IPS-18c (cell line): ENCODE measurements at regions not wholly inside any gene's neighbourhood (a gene's known extent, or its start where the extent isn't known, plus 50 kb on each side); places are given as distances from the start of the nearest gene placed in this dataset.
"Not testable (repeated sequence)": the region's sequence is repeated elsewhere in the genome, so short reads cannot be mapped to it uniquely, and the experiment has no call there.

Experiments used
- H3K4me3 ChIP-seq: 2 replicates; pipeline ENCODE4 v1.7.0; 2013; ENCODE audit warnings: low read depth, mild to moderate bottlenecking, low read length, moderate library complexity; ENCODE audit not compliant: insufficient read depth
- H3K9me3 ChIP-seq: one replicate; pipeline ENCODE4 v1.6.1; 2013; ENCODE audit warnings: mild to moderate bottlenecking, low read length, moderate library complexity; ENCODE audit not compliant: control insufficient read depth, insufficient read depth

GRCh38 chr2:77807531-77808215 is 285.5 kb upstream of the LRRTM4 start:
- H3K9me3 ChIP-seq = no peaks in the 10 kb centered on the region
- H3K4me3 ChIP-seq = no peak overlapping the region

GRCh38 chr2:77808599-77808998 is 286.4 kb upstream of the LRRTM4 start:
- H3K9me3 ChIP-seq = no peaks in the 10 kb centered on the region
- H3K4me3 ChIP-seq = no peak overlapping the region

GRCh38 chr2:77813599-77813998 is 291.4 kb upstream of the LRRTM4 start:
- no peaks in the 10 kb centered on the region for H3K9me3 ChIP-seq
- H3K4me3 ChIP-seq = no peak overlapping the region

GRCh38 chr2:77816618-77817017 is 294.4 kb upstream of the LRRTM4 start:
- no peak overlapping the region for H3K4me3 ChIP-seq
- no peaks in the 10 kb centered on the region for H3K9me3 ChIP-seq

GRCh38 chr2:77818186-77818585 is 296.0 kb upstream of the LRRTM4 start:
- no peaks in the 10 kb centered on the region for H3K9me3 ChIP-seq
- no peak overlapping the region for H3K4me3 ChIP-seq

GRCh38 chr2:77823028-77823427 is 300.9 kb upstream of the LRRTM4 start:
- H3K9me3 ChIP-seq = no peaks in the 10 kb centered on the region
- no peak overlapping the region for H3K4me3 ChIP-seq

- Histone ChIP-seq H3K9me3 (peaks cover 5% of the 10 kb centered on the region), H3K4me3 (no peak overlapping the region)
Measured at GRCh38 chr2:77831060-77831459, 308.9 kb upstream of the LRRTM4 start.

- Histone ChIP-seq H3K4me3 (no peak overlapping the region), H3K9me3 (peaks cover 5% of the 10 kb centered on the region)
Measured at GRCh38 chr2:77831471-77831870, 309.3 kb upstream of the LRRTM4 start.

- H3K9me3 ChIP-seq = peaks cover 5% of the 10 kb centered on the region
- no peak overlapping the region for H3K4me3 ChIP-seq
Measured at GRCh38 chr2:77831898-77832297, 309.7 kb upstream of the LRRTM4 start.

- Histone ChIP-seq H3K9me3 (peaks cover 5% of the 10 kb centered on the region), H3K4me3 (no peak overlapping the region)
Measured at GRCh38 chr2:77834360-77835002, 312.3 kb upstream of the LRRTM4 start.

- H3K4me3 ChIP-seq = no peak overlapping the region
- H3K9me3 ChIP-seq = peaks cover 5% of the 10 kb centered on the region
Measured at GRCh38 chr2:77838441-77838840, 316.3 kb upstream of the LRRTM4 start.

- H3K4me3 ChIP-seq = no peak overlapping the region
- H3K9me3 ChIP-seq = peaks cover 5% of the 10 kb centered on the region
Measured at GRCh38 chr2:77839102-77839501, 316.9 kb upstream of the LRRTM4 start.

- no peaks in the 10 kb centered on the region for H3K9me3 ChIP-seq
- H3K4me3 ChIP-seq = no peak overlapping the region
Measured at GRCh38 chr2:77862120-77862519, 339.9 kb upstream of the LRRTM4 start.

- Histone ChIP-seq H3K4me3 (no peak overlapping the region), H3K9me3 (no peaks in the 10 kb centered on the region)
Measured at GRCh38 chr2:77864426-77864825, 342.2 kb upstream of the LRRTM4 start.

GRCh38 chr2:77866661-77867060 is 344.5 kb upstream of the LRRTM4 start:
- no peak overlapping the region for H3K4me3 ChIP-seq
- H3K9me3 ChIP-seq = no peaks in the 10 kb centered on the region

GRCh38 chr2:77867146-77867545 is 345.0 kb upstream of the LRRTM4 start:
- H3K9me3 ChIP-seq = no peaks in the 10 kb centered on the region
- H3K4me3 ChIP-seq = no peak overlapping the region

- H3K4me3 ChIP-seq = no peak overlapping the region
- H3K9me3 ChIP-seq = no peaks in the 10 kb centered on the region
Measured at GRCh38 chr2:77873506-77873905, 351.3 kb upstream of the LRRTM4 start.

GRCh38 chr2:77900211-77900610 is 378.0 kb upstream of the LRRTM4 start:
- not testable (repeated sequence) for H3K9me3 ChIP-seq, H3K4me3 ChIP-seq

- Histone ChIP-seq H3K9me3 (no peaks in the 10 kb centered on the region), H3K4me3 (no peak overlapping the region)
Measured at GRCh38 chr2:77910136-77910535, 388.0 kb upstream of the LRRTM4 start.
